ENCODE measurements at regions not wholly inside any gene's neighbourhood (a gene's known extent, or its start where the extent isn't known, plus 50 kb on each side); places are given as distances from the start of the nearest gene placed in this dataset.

DNA sequence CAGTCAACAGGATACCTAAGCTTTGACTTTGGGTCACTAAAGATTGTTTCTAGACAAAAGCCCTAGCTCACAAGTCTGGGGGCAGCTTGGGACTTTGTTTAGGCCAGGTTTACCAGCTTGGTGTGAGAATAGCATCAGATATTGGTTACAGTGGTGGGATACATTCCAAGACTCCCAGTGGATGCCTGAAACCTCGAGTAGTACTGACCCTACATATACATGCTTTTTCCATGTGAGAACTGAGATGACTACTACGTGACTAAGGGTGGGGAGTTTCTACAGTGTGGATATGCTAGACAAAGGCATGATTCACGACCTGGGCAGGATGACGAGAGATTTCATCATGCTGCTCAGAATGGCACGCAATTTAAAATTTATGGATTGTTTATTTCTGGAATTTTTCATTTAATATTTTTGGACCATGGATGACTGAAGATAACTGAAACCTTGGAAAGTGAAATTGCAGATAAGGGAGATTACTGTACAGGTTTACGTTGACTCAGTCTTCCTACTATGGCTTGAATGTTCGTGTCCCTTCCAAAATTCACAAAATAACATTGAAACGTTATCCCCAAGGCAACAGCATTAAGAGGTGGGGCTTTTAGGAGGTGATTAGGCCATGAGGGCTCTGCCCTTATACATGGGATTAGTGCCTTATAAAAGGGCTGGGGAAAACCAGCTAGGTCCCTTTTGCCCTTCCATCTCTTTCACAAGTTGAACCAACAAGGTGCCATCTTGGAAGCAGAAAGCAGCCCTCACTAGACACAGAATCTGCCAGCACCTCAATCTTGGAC lies 50.2 kb upstream of the CTAGE1 start:
- DNase-seq = no peak

DNA sequence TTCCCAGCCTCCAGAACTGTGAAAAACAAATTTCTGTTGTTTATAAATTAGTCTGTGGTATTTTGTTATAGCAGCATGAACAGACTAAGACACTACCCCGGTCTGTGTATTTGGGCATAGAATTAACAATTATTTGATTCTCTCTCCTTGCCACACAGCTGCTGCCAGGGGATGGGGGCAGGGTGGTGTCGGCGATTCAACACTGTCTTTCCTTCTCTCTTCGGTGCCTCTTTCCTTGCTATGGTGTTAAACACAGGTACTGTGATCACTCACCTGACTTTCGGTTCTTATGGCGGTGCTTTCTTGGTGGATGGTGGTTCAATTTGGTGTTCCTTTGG lies 50.8 kb upstream of the CTAGE1 start:
- DNase-seq = no peak

DNA sequence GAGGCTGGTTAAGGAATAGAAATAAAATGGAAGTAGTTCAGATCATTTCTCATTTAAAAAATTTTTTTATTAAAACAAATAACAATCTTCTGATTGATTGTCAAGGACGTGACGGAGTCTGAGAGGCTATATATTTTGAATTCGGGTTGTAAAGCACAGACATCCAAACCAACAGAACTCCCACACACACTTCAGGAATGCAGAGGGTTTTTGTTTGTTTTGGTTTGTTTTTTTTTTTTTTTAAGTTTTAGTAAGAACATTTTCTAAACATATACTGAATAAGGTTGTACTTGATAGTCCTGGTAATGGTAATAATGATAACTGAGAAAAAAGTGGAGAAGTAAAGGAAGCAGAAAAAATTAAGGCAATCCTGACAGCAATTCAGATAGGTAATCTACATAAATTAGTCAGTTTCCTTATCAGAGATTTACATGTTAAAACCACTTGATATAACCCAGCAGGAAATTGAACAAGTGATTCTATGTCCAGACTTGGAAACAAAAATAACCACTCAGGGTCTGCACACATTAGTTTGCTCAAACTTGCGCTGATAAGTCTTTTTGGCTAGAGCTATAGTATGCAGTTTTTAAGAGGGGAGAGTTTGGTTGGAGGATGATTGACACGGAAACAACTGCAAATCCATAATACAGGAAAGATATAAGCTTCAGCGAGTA lies 51.5 kb upstream of the CTAGE1 start:
- no peak for DNase-seq

DNA sequence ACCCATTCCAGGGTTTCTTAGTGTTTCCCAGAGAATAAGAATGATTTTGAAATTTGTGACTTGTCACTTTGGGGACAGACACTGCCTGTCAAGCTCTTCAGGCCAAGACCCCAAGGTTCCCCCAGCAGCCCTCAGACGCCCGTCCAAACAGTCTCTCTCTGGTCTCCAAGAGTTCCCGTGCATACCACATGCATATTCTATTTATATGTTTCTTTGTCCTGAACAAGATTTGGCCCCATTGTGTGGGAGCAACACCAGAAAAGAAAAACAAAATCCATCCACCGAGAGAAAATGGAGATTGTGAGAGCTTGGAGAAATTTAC lies 52.2 kb upstream of the CTAGE1 start:
- no peak for DNase-seq

DNA sequence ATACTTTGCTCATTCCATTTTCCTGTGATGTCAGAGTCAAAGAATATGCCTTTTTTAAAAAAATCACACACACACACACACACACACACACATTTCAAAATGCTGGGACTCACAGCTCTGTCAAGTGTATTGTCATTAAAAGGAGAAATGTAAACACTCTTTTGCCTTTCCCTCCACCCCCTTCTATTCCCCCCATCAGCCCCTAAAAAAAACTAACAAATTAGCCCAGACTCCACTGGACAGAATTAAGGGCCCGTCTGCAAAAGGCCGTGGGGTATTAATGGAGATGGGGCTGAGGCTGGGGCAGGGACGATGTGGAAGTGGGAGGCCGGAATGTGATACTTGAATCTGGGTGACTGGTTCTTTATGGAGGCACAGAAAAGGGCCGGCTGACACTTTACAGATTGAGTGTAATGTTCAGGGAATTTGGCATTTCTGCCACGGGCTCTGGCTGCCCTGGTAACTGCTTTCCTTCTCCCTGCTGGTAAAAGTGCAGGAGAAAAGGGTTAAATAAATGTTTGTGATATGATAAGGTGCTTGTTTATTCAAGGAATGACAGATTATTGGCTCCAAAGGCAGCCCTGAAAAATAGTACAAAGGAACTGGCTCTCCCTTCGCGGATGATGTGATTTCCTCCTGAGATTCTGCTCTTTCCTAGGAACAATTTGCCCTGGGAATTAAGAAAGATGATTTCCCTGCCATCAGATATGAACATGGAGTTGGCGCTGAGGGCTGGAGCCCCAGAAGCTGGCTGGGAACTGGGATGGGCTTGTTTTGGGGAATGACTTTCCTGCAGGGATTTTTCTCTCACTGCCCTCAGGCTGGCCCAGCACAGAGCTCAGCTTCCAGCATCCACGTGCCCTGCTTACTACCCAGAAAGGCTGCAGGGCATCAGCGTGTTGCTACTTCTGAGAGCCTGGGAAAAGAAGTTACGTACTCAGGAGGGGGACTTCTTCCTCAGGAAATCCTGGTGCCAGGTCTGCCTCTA lies 52.8 kb upstream of the CTAGE1 start:
- no peak for DNase-seq

DNA sequence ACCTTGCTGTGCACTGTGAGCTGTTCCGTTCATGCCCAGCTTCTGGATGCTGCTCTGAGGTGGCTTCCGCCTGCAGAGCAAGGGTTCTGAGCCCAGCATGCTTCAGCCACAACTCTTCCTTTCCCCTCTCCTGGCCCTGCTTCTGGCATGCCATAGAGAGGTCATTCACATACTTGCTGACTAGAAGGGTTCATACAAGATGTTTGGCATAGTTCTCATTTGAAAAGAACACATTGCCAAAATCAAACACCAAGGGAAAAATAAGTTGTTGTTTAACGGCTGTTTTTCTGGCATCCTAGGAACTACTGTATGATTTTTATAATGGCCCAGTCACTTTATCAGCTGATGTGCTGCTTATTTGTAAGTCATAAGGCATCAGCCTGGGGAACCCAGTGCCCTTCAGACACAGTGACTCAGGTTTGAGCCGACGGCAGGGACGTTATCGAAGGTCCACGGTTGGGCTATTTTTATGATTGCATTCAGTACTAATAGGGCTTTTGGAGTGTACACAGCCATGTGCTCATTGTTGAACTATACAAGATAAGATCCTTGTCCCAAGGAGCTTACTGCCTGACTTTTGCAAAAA lies 53.9 kb upstream of the CTAGE1 start:
- no peak for DNase-seq

DNA sequence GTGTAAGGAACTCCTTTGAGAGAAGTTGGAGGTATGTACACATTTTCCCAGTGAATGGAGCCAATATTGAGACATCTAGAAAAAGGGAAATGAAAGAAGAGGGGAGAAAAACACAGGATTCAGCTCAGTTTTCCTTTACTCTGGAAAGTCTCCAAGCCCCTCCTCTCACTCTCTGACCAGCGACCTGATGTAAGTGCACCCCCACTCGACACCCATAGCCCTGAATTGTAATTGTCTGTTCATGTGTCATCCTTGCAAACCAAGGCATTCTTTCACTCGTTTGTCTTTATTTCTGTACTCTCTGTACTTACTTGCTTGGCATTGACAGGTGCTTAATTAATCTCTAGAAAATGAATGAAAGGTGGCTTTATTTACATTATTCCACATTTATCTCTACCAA lies 55.7 kb upstream of the CTAGE1 start:
- DNase-seq = no peak

DNA sequence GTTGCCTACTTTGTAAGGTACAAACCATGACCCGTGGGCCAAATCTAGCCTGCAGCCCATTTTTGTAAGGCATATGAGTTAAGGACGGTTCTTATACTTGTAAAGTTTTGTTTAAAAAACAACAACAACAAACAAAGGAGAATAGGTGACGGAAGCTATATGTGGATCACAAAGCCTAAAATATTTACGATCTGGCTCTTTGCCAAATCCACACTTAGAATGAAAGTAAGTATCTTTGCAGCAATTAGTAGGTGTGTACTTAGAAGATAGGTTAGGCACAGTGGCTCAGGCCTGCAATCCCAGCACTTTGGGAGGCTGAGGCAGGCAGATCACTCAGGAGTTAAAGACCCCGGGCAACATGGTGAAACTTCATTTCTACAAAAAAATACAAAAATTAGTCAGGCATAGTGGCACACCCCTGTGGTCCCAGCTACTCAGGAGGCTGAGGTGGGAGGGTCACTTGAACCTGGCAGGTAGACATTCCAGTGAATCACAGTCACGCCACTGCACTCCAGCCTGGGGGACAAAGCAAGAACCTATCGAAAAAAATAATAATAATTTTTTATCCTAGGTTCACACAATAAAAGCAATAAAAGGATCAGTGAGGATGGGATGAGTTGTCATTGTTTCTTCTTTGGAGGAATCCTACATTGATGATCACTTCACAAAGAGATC lies 57.8 kb upstream of the CTAGE1 start:
- no peak for DNase-seq

DNA sequence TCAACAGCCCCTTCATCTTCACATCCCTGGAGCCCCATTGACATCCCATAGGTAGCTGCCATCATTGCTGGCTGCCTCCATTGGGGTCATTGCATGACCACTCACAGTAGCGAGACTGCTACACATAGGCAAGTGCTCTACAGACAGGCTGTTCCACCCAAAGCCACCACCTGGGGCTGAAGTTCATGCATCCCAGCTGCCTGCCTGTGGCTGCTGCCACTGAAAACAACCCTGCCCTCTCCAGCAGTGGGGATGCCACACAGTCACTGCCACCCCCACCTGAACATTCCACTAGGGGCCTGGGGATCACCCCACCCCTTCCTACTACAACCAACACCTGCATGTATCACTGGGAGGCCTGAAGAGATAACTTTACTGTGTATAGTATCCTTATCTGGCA lies 59.5 kb upstream of the CTAGE1 start:
- DNase-seq = no peak

DNA sequence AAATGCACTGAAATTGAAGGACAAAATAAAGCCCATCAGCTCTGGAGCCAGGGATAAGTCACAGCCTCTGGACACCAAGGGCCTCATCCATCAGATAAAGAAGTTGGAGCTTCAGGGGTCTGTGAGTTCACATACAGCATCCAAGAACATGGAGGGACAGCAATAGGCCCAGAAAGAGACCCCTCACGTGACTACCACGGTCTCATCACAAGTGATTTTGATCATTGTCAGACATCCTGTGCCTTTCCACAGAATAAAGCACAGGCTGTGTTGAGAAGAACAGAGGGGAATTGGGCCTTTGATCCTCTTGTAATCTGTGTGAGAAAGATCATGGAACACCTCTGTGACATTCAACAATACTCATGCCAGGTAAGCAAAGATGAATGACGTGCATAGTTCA lies 65.2 kb upstream of the CTAGE1 start:
- DNase-seq = no peak

DNA sequence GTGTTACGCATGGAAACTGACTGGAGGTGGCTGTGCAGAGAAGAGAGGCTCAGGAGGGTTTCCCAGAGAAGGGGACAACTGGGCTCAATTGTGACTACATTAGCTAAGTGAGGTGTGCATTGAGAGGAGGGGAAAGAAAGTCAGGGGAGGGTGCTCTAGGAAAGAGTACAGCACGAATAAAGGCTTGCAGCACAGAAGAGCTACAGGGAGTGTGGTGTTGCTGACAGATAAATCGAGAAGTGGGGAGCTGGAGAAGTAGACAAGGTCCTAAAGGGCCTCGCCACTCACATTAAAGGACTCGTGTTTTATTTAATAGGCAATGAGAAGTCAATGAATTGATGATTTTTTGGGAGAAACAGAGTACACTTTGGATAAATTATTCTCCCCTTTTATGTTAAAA lies 65.7 kb upstream of the CTAGE1 start:
- DNase-seq = no peak

DNA sequence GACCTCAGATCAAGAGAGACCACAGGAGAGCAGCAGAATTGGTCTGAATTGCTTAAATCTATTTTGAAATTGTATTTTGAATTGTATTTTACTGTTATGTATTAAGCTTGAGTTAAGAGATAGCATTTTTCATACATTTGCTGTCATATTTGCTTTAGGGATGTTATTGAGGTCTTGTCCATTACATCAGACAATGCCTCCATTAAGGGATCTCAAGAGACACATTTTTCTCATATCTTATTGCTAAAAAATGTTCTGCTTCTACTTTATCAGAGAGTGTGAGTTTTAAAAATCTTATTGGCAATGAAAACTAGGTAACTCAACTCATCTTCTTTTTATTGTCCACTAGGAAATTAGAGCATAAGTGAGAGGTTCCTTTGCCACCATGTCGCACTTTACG lies 66.8 kb upstream of the CTAGE1 start:
- DNase-seq = no peak

DNA sequence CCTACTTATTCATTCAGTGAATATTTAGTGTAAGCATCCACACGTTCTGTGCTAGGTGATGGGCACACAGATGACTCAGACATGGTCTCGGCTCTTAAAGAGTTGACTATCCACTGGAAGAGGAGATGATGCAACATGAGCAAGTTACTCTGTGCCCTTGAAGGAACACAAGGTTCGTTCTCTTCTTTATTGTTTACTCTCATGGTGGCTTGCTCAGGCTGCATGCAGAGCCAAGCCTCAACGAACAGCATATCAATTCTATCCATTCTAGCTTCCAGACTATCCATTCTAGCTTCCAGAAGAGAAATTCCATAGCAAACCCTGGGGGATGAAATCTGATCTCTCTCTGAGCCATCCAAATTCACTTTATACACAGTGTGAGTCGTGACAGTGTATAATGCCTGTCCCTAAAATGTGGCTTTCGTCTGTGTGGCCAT lies 68.1 kb upstream of the CTAGE1 start:
- DNase-seq = no peak

DNA sequence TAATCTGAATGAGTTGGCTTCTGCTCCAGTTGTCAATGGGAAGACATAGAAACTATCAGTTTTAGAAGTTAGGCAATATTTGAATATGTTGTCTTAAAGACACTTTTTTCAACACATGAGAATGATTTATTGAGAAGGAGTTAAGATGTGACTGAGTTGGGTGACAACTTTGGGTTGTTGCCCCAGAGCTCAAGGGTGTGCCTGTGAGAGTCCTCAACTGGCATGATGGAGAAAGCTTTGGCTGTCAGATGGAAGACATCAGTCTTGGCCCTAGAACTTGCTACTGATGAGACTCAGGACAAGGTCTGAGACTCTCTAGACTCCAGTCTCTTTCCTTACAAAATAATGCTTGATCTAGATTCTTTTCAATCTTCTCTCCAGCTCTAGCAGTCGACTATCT lies 69.0 kb upstream of the CTAGE1 start:
- DNase-seq = no peak

DNA sequence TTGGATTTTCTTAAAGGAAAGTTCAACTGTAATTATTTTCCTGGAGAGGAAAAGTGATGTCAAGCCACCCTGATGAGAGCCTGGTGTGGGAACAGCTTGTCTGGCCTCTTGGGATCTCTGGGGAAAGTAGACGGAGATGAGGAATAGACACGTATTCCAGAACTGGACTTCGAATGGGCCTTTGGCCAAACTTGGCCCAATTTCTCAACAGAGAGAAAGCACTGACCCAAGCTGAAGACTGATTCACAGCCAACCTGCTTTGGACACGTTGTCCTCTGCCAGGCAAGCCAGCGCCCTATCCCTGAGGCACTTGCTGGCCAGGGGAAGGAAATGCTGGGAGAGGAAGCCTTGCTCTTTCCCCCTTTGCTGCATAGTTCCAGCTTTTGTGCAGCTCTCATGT lies 70.8 kb upstream of the CTAGE1 start:
- DNase-seq = no peak

DNA sequence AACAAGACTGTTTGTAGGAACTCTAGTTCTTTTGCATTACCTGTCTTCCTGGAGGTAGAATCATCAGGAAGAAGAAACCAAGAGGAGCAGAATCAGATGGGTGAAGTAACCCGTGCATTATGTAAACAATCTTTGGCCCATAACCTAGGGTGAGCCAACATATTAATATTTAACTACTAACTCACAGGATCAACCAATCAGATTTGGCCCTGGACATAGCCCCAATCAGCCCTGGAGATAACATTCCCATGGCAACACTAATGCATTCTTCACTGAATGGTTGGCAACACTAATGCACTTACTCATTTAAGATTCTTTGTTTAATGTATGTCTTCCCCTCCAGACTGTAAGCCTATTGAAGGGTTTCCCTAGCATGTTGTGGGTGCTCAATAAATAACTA lies 72.0 kb upstream of the CTAGE1 start:
- no peak for DNase-seq

DNA sequence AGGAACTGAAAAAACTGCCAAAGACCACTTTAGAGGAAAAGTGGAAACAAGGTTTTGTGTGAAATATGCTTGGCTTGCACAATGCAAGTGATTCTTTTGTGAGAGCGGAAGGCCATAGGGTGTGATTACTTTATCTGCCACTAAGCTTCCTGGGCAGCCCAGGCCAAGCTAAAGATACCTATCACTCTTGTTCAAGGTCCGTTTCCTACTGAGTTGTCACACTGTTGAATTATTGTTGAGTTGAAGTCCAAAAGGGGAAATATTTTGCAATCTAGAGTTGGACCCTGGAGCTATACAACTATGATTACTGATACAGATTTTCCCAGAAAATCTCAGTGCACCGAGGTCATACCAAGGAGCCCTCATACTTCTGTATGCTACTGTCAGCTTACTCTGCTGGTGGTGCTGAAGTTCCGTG lies 72.7 kb upstream of the CTAGE1 start:
- DNase-seq = no peak

DNA sequence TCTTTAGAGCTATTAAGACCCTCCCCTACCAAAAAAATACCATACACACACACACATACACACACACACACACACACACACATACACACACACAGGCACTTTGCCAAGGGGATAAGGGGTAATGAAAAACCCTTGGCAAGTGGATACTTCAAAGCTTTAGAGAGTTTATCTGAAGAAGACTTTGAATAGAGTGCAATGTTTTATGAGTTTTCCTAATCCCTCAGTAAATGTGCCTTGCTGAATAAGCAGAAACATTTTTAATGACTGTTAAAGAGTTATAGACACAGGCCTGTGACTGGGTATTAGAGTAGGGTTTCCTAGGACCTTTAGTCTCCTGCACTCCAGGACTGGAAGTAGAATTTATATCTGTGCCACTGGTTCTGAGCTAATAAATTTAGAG lies 75.5 kb upstream of the CTAGE1 start:
- no peak for DNase-seq

DNA sequence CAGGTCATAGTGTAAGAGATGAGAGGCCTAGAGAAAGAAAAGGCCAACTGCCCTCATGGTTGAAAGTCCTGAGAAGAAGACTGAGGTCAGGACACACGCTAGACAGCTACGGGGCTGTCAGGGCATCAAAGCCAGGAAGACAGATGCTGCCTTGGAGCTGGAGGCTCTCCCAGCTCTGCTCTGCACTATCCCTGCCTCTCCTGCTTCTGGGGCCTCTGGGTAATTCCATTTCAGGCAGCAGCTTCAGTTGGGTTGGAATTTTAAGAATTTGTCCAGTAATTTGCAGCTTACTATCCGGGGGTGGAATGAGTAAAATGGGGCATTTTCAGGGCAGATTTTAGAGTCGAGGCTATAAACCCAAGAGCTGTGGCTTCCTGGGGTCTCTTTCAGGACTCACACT lies 76.2 kb upstream of the CTAGE1 start:
- DNase-seq = no peak

DNA sequence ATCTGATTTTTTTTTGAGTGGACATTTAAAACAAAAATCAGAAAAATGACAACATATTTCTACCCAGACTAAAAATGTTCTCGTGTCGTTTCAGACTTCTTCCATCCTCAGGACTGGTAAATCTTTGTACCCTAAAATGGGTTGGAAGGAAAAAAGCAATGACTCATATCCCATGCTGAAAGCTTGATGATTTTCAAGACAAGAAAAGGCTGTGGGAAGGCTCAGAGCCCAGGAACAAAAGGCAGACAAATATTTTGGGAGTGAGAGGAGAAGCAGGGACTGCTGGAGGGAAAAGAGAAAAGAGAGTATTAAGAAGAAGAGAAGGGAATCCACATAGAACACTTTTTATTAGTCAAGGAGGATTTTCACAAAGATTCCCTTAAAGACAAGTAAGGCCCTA lies 77.1 kb upstream of the CTAGE1 start:
- no peak for DNase-seq

DNA sequence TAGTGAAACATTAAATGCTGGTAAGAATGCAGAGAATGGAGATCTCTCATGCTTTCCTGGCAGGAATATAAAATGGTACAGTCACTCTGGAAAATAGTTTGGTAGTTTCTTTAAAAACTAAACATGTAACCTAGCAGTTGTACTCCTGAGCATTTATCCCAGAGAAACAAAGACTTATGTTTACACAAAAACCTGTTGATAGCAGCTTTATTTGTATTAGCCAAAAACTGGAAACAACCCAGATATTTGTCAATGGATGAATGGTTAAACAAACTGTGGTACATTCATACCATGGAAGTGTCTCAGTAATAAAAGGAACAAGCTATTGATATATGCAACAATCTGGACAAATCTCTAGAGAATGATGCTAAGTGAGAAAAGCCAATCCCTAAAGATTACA lies 81.7 kb upstream of the CTAGE1 start:
- DNase-seq = no peak

DNA sequence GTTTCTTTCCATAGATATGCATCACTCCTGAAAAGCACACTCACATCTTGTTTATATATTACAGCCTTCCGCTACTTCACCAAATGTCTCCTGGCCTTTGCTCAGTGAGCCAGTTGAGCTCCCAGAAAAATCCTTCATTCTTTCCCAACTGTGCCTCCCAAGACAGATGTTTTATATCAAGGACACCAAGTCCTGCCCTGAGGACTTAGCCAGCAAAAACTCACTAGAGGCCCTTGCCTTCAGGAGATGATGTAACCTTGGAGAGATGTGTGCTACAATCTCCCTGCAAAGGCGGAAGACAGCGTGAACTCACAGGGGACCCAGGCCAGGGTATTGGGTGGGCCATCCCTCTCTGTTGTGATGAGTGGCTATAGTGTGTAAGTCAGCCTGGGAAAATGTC lies 86.1 kb upstream of the CTAGE1 start:
- no peak for DNase-seq
